NCI-H1092 treated with DMSO at 0.1 percent for 48 hours (cell line): ENCODE measurements at regions not wholly inside any gene's neighbourhood (a gene's known extent, or its start where the extent isn't known, plus 50 kb on each side); places are given as distances from the start of the nearest gene placed in this dataset.

ENCODE experiments used
- DNase-seq: peaks from one replicate; lab custom pipeline; 2025; lab: John Stamatoyannopoulos, UW

DNA sequence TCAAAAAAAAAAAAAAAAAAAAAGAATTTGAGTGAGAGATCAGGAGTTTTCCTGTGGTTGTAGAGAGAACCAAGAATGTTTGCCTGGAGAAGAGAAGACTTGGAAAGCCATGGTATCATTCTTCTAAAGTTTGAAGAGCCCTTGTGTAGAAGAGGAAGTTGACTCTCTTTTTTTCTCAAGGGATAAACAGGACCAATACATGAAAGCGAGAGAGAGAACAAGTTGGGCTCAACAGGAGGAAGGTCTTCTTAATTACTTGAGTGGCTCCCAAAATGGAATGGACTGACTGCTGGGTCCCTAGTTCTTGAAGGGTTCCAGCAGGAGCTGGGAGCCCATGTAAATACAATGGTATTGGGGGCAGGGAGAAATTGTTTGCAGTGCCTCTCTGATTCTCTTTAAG lies 173.3 kb upstream of the ADO start:
- no peak for DNase-seq

GRCh38 chr10:62632071-62632809 lies 172.3 kb upstream of the ADO start:
- no peak for DNase-seq

DNA sequence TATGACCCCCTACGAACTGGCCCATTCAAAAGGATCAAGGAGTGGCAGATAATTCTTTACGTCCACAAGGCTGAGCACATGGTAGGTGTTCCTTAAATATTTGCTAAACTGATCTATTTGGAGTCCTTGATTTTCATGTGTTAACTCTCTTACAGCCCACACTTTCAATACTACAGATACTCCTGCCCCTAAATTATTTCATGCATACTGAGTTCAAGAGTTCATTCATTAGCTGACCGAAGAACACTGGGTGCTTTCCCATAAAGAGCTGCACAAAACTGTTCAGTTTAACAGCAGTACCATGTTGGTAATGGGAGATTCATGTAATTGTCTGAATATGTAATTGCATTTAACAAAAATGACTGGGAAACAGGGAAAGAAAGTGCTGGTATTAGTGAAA lies 170.5 kb upstream of the ADO start:
- DNase-seq: no peak

- DNase-seq: no peak
These were observed 169.9 kb upstream of the ADO start for GRCh38 chr10:62634576-62634975.

- no peak for DNase-seq
These were observed 169.4 kb upstream of the ADO start for GRCh38 chr10:62635127-62635526.

- no peak for DNase-seq
These were observed 167.7 kb upstream of the ADO start for GRCh38 chr10:62636825-62637248.

DNA sequence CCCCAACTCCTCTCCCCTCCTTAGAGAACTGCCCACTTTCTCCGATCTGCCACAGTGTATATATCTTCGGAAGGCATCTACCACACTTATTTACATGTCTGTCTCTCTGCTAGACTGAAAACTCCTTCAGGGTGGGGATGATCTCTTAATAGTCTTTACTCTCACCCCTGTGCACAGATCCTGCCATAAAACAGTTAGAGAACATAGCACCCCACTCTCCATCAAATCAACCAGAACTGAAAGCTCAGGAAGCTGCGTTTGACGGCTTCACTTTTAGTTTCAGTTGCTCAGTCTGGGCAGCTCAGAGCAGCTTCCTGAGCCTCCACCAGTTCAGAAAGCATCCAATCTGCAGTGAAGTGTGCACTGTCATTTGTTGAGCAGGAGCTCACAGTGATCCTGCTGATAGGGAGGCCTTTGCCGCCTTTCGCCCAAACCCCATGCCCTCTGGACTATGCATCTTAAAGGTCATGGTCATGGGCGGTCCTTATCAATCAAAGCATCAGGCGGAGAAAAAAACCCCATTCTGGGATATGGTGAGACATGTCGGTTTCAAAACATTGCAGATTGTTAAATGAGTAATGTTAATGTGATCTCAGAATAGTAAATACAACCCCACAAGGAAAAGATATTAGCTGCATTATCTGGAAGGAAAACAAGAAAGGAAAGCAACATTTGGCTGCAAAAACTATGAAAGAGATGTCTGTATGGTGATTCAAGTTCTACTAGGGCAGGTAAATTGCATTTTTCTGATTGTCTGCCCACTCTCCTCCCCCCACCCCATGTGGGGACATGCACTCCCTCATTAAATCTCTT lies 167.1 kb upstream of the ADO start:
- no peak for DNase-seq

- DNase-seq: no peak
These were observed 166.4 kb upstream of the ADO start for GRCh38 chr10:62638062-62638477.

DNA sequence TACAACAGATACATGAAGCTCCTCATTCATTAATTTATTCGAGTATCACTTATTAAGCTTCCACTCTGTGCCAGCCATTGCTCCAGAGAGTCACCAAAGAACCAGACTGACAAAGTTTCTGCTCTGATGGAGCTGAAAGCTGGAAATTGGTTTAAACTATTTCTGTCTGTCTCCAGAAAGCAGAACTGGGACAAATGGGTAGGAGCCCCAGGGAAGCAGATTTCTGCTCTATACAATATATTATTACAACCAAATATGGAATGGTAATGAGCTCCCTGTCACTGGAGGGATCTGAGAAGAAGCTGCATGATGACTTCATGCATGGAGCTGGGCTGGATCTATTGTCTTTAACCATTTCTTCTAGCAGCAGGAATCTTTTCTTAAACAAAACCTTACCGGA lies 165.4 kb upstream of the ADO start:
- no peak for DNase-seq

GRCh38 chr10:62640411-62640810 lies 164.1 kb upstream of the ADO start:
- no peak for DNase-seq

- DNase-seq: no peak
These were observed 160.6 kb upstream of the ADO start for GRCh38 chr10:62643606-62644587.

- no peak for DNase-seq
These were observed 157.0 kb upstream of the ADO start for GRCh38 chr10:62647375-62648092.

DNA sequence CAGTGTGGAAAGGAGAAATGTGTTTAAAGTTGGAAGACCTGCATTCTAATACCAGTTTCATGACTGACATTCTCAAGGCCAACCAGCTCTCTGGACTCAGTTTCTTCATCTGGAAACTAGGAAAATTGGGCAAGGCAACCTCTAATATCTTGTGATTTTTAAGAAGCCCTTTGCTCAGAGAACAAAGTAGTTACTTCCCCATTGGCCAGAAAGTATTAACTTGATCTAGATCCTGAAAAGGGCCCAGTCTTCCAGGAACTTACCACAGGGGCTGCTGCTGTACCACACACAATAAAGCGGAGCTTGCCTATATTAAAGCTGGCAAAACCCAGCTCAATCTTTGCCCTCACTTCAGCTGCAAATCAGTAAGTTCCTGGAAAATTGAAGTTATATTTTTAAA lies 155.6 kb upstream of the ADO start:
- DNase-seq: no peak

- DNase-seq: no peak
These were observed 154.1 kb upstream of the ADO start for GRCh38 chr10:62650411-62650810.

- DNase-seq: no peak
These were observed 153.2 kb upstream of the ADO start for GRCh38 chr10:62651341-62651740.

DNA sequence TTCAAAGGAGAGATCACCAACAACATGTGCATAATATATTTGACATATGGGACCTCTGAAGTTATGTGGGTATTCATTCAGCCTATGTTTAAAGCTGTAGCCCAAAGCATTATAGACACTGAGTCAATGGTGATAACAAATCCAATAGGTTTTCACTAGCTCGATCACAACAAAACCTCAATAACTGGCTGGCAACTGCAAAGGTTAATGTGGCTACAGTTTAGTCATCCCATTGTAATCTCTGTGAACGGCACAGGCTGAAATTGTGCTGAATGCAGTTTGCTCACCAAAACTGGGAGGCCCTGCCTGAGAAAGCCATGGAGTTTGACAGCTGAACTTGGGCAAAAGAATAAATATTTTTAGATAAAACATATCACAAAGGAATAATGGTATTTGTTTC lies 152.4 kb upstream of the ADO start:
- DNase-seq: no peak

DNA sequence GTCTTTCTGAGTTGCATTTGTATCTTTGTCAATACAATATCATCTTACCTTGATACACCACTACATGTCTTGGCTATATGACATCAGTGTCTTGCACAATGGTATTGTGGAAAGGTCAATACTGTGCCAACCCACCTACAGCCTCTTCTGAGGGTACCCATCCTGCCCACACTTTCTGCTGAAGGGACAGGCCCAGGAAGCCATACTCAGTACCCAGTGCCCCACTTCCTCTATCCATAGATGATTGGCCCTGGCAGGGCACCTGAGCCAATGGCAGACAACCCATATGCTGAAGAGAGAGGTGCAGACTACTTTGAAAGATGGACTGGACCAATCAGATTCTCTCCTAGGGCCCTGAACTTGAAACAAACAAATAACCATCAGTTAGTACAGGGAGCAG lies 152.0 kb upstream of the ADO start:
- no peak for DNase-seq

DNA sequence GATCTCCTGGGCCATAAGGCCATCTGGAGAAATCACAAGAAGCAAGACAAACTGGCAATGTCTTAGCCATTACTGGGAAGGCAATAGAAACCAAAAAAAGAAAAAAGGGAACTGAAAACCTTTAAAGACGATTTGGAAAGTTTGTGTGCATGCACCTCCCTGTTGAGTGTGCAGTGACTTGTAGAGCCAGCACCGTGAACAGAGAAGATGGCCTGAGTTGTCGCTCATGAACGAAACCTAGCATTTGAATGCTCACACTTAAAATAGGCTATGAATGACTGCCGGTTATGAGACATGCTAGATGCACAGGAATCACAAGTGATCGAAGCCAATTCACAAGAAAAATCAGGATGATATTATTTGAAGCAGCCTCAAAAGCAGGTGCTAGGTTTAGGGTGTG lies 151.3 kb upstream of the ADO start:
- no peak for DNase-seq

DNA sequence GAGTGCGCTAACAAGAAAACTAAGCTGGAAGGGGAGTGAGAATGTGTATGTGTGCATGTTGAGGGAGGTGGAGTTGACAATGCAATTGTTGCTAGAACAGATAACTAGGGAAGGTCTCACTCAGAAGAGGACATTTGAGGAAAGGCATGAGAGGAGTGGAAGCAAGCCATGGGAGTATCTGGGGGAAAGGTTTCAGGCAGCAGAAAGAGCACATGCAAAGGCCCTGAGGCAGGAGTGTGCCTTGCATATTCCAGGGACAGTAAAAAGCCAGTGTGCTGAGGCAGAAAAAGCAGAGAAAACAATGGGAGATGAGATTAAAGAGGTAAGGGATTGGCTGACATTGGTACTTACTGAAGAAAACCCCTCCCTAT lies 149.6 kb upstream of the ADO start:
- DNase-seq: no peak

GRCh38 chr10:62655337-62655994 lies 149.1 kb upstream of the ADO start:
- no peak for DNase-seq

DNA sequence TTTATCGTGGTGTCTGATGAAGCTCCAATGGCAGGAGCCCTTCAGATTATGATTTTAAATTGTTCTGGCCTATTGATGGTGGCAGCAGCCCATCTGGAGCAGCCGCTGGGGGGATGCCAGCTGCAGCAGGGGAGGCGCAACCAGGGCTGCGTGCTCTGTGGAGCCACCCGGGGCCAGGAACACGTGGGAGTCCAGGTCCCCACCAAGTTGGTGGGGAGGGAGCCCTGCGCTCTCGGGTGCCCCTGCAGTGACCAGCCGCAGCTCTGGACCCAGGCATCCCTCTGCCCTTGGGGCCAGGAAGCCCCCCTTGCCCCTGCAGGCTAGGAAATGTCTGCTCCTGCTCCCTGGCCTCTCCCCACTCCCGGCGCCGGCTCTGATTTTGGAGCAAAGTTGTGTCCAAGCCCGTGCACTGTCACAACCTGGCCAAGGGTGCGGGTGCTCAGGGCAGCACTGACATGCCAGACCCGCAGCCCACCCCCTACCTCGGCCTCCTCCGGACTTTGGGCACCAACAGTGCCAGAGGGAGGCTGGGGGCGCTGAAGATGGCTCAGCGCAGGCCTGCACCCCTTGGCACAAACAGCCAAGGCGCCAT lies 147.2 kb upstream of the ADO start:
- no peak for DNase-seq
